Stimulated activated CD8-positive, alpha-beta memory T cell treated with anti-CD3 and anti-CD28 coated beads, Interleukin-4, amount 100 ng/mL, for 24 hours (primary cell): ENCODE measurements at regions not wholly inside any gene's neighbourhood (a gene's known extent, or its start where the extent isn't known, plus 50 kb on each side); places are given as distances from the start of the nearest gene placed in this dataset.

ENCODE experiments used
- DNase-seq: peaks from one replicate; pipeline ENCODE4 v3.0.0-alpha.2; 2020; ENCODE audit warnings: low read depth

DNA sequence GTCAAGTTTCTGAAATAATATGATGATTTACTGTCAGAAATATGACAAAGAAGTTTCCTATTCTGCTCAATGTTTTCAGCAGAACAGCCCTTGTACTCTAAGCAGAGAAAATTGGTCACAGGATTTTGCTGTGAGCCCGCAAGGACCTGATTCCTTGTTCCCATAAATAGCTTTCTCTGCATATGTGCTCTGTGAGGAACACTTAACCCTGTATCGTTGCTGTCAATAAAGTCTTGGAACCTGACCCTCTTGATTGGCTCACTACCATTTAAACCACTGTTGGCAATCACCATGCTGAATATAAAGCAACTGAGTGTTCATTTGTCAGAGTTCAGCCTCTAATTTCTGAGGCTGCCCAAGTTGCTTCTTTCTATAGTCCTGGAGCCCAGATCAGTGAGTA, 158.2 kb upstream of the NOCT start:
- DNase-seq, result no peak

GRCh38 chr4:138852681-138853080, 162.9 kb upstream of the NOCT start:
- DNase-seq, result no peak

- DNase-seq, result no peak
These were observed 163.9 kb upstream of the NOCT start for GRCh38 chr4:138851391-138852335.

DNA sequence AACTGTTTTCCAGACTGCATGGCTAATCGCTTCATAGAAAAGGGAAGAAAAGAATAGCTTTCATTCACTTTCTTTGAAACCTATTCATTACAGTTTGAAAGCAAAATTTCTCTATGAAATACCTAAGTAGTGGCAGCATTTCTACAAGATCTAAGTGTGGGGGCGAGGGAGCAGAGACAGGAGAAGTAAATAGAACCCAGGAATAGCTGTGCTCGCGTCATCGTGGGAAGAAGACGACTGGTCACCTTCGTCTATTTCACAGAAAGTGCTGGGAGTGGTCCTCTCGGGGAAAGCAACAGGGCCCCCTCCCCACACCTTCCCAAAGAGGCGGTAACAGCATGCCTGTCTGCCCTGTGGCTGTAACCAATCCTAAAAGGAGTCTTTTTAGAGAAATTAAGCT, 169.9 kb upstream of the NOCT start:
- no peak for DNase-seq

DNA sequence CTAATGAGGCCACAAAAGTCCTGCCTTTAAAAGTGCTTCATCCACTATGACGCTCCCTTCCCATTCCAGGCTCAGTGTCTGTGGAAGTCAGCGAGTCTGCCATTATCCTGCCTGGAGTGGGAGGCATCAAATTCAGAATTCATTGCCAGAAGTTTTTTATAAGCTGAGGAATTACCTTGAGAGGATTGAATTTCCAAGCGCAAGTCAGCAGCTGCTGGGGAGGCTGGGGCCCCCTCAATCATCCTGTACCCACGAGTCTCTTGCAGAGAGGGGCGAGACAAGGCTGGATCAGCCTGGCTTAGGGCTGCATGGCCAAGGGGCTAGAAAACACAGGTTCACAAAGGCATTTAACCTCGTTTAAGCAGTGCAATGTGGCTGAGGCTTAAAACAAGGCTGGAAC, 170.5 kb upstream of the NOCT start:
- no peak for DNase-seq

- no peak for DNase-seq
These were observed 172.0 kb upstream of the NOCT start for GRCh38 chr4:138843616-138844015.

- DNase-seq, result no peak
These were observed 174.2 kb upstream of the NOCT start for GRCh38 chr4:138841343-138841742.

DNA sequence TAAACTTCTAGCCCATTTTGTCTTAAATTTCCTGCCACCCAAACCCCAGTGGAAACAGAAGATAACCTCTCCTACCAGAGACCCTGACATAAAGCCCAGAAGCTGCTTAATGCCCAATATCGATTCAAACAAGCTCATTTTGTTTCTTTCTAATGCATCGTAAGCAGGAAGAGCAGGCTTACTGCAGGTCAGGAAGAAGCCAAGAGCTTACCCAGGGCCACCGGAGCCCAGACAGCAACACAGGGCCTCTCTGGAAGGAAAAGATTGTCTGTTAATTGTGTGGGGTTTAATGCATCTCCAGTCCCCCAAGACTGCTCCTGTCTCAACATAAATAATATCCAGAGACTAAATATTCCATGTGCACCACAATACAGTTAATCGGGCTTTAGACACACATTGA, 177.3 kb upstream of the NOCT start:
- no peak for DNase-seq

- DNase-seq, result no peak
These were observed 179.6 kb upstream of the NOCT start for GRCh38 chr4:138835832-138836533.

GRCh38 chr4:138833974-138834373, 181.6 kb upstream of the NOCT start:
- no peak for DNase-seq

DNA sequence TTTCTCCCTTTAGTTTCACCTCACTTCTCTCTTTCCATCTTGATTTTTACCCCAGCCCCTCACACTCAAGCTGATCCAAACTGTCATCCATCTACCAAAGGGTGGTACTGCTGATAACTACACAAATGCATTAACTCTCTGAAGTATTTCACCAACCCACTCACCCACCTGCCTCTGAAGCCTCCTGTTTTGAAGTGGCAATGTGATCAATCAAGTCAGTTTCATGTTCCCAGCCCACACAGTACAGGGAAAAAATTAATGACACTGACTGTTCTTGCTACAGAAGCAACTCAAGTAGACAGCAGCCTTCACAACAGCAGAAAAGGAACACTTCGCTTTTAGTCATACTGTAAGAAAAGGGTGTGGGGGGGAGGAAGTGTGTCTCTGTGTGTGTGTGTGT, 183.0 kb upstream of the NOCT start:
- no peak for DNase-seq

- DNase-seq, result no peak
These were observed 183.6 kb upstream of the NOCT start for GRCh38 chr4:138831948-138832347.

GRCh38 chr4:138828926-138829325, 186.7 kb upstream of the NOCT start:
- no peak for DNase-seq

DNA sequence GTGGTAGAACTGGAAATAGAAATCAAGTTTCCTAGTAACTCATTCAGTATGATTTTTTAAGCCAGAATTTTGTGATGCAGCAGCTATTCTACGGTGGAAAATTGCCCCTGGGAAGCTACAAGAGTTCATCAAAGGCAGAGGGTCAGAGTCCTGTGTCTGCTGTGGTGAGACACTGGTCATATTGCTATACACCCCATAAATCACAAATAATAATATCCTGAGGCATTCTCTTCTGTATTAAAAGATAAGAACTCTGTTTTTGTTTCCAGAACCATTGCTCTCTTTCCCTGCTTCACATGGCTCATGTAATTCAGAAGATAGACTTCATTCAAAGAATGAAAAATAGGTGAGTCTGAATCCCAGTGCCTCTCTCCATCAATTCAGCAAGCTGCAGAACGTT, 188.8 kb upstream of the NOCT start:
- no peak for DNase-seq

DNA sequence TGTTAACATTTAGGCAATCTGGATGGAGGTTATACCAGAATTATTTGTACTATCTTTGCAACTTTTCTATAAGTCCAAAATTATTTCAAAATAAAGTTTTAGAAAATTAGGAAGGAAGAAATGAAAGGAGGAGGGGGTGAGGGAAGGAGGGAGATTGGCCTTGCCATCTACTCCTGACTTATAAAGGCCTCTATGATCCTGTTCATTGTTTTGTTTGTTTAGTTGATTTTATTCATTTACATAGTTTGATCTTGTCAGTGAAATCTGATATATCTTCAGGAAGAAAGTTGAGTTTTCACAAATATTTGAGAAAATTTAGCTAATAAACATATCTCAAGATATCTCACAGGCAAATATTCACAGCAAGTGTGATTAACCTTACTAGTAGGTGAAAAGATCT, 189.3 kb upstream of the NOCT start:
- DNase-seq, result no peak

- no peak for DNase-seq
These were observed 194.2 kb upstream of the NOCT start for GRCh38 chr4:138821331-138821730.

- DNase-seq, result no peak
These were observed 198.7 kb upstream of the NOCT start for GRCh38 chr4:138816875-138817274.

DNA sequence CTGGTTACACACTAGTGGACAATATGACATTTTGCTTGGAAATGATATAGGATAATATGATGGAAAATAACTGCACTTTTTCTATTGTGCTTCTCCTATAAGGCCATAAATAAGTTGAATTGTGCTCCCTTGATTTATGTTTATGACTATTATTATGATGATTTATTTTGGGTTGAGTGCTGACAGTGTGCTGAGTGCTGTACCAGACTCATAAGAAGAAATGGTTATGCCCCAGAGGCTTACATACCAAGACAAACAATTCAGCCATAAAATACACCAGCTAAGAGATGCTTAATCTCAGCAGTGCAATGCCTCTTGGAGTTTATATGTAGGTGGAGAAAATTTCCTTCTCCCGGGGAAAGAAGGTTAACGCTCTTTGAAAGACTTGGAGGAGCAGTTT, 199.8 kb upstream of the NOCT start:
- DNase-seq, result no peak

DNA sequence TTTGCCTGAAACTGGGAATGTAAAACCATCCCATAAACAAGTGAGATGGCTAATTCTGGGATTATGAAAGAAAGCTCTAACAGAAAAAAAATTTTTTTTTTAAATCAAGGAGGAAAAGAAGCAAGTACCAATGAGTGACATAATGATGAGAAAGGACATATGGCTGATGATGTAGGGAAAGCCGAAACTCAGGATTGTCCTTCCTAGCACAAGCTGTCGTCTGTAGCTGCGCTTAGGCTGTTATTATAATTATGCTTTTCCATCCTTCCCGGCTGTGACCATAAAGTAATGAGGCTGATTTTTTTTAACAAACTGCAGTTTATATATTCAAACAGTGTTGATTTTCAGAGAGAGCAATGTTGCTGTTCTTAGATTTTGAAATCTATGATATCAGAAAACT, 209.8 kb upstream of the NOCT start:
- DNase-seq, result no peak

DNA sequence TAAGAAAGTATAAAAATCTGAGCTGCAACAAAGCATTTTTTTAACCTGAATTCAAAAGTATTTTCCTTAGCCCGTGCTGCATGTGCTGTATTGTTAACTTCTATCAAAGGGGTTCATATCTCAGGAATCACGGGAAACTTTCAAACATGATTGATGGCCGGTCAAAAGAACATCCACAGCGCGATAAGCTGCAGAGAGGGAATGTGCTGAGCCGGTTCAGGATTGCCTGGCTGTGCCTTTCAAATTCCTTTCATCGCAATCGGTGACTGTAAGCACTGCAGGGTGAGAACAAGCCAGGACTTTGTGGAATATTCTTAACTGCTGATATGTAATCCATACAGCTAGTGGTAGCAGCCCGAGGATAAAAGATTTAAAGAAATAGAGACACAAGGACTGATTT, 210.9 kb upstream of the NOCT start:
- no peak for DNase-seq

DNA sequence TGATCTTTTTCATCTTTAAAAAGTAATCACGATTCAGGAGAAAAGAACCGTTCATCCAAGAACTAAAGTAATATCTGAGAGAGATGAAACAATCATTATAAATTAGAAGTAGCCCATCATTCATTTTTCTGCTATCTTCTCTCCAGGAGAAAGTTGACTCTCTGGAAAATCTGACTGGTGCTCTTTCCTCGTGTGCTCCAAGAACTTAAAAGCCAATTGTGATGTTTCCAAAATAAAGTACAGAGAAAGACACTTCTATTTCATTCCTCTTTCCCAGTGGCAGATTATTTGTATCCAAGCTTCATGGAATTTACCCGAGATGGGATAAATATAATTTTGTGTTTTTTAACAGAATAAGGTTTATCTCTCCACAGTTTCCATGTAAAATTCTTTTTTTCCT, 212.5 kb upstream of the NOCT start:
- DNase-seq, result no peak

GRCh38 chr4:138802499-138802898, 213.1 kb upstream of the NOCT start:
- DNase-seq, result no peak

GRCh38 chr4:138800421-138800820, 215.2 kb upstream of the NOCT start:
- DNase-seq, result no peak

DNA sequence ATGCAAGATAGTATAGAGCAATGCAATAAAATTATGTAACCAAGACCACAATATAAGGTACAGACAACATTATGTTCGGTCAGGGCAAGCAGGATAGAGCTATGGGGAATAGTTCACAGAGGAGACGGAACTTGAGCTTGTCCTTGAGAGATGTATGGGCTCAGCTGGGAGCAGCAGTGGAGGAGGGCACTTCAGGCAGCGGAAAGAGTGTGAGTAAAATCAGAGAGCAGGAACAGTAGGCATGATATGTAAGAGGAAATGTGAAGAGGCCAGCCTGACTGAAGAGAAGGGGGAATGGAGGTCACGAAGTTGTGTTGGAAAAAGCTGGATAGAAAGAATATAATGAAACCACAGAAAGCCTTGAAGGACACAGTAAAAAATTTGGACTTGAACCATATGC, 217.2 kb upstream of the NOCT start:
- no peak for DNase-seq
